K562 (cell line): ENCODE measurements at regions not wholly inside any gene's neighbourhood (a gene's known extent, or its start where the extent isn't known, plus 50 kb on each side); places are given as distances from the start of the nearest gene placed in this dataset.
A peak's percentile ranks its signal among the peaks of the same experiment; 100 is the strongest.

ENCODE experiments used
- ATAC-seq: fragments of 200-7000 bp; cut with Tn5 transposase; 3 replicates; pipeline ENCODE4 v1.9.1; 2020; ENCODE audit warnings: moderate library complexity
- BruUV-seq: library from RNA; stranded (reverse); fragments of 400-500 nt; replicated peaks from 2 replicates; lab custom pipeline; 2021; lab: Mats Ljungman, UMichigan
- CTCF ChIA-PET: fragments of 300-600 bp; formaldehyde crosslinking; extraction: SDS; loops from one replicate; lab custom pipeline; 2021; ENCODE audit warnings: low intra/inter-chr PET ratio; lab: Yijun Ruan, JAX
- POLR2A ChIA-PET: fragments of 300-600, 350-650 bp; sonication (Branson Sonifier 250); formaldehyde crosslinking; extraction: SDS; loops from one replicate; lab custom pipeline; 2021; ENCODE audit warnings: antibody characterized with exemption, inconsistent platforms; lab: Yijun Ruan, JAX
- DNase-seq, 4 experiments: peaks; one replicate each; pipeline versions ENCODE4 v3.0.0 to v3.0.0-alpha.2; 2011 to 2018; ENCODE audit warnings: low spot score in 3 of 4, mixed read lengths in 3 of 4; ENCODE audit errors: extremely low read depth in 1 of 4
- FAIRE-seq: peaks from 2 replicates; lab custom pipeline; 2011; peaks lifted over from hg19 to GRCh38; lab: Jason Lieb, UNC
- H2AFZ ChIP-seq: 2 replicates; pipeline ENCODE4 v1.6.0; 2011; ENCODE audit warnings: low read depth, low read length, control low read depth, inconsistent platforms
- H3K27ac ChIP-seq: fragments of 200-600 bp; 3 replicates; pipeline ENCODE4 v1.8.0; 2011; ENCODE audit warnings: low read depth, mild to moderate bottlenecking, control low read depth, inconsistent platforms, low read length, moderate library complexity, mixed read lengths; ENCODE audit errors: extremely low read depth
- H3K27me3 ChIP-seq, 2 experiments: fragments of 300-600 bp in 1 of 2; 2 replicates in 1 of 2; 3 replicates in 1 of 2; pipeline versions ENCODE4 v1.6.0 to v1.8.0; 2011; ENCODE audit warnings: inconsistent platforms in 2 of 2, low read length in 2 of 2, mild to moderate bottlenecking in 1 of 2, mixed read lengths in 1 of 2, moderate library complexity in 1 of 2; ENCODE audit not compliant: control insufficient read depth in 2 of 2, insufficient read depth in 2 of 2
- H3K36me3 ChIP-seq: fragments of 300-600 bp; 3 replicates; pipeline ENCODE4 v1.8.0; 2011; ENCODE audit warnings: mild to moderate bottlenecking, low read length, inconsistent platforms; ENCODE audit not compliant: control insufficient read depth, insufficient read depth
- H3K4me1 ChIP-seq, 2 experiments: fragments of 200-600 bp in 1 of 2; replicated peaks in 1 of 2; 2 replicates in 1 of 2; 3 replicates in 1 of 2; pipeline versions ENCODE4 v1.5.1 to v1.8.0; 2011; ENCODE audit warnings: inconsistent platforms in 2 of 2, low read length in 2 of 2, mild to moderate bottlenecking in 1 of 2, mixed read lengths in 1 of 2, moderate library complexity in 1 of 2; ENCODE audit not compliant: control insufficient read depth in 2 of 2, insufficient read depth in 2 of 2
- H3K4me2 ChIP-seq: 2 replicates; pipeline ENCODE4 v1.6.1; 2011; ENCODE audit warnings: low read length, control low read depth, inconsistent platforms, mixed read lengths; ENCODE audit not compliant: insufficient read depth
- H3K4me3 ChIP-seq: fragments of 200-600 bp; sonication (generic), shearing (Covaris generic); 2 replicates; pipeline ENCODE4 v1.5.1; 2016; ENCODE audit warnings: control low read depth, inconsistent platforms
- H3K79me2 ChIP-seq: fragments of 200-600 bp; 3 replicates; pipeline ENCODE4 v1.8.0; 2011; ENCODE audit warnings: low read length, inconsistent platforms; ENCODE audit not compliant: control insufficient read depth, insufficient read depth
- H3K9ac ChIP-seq, 2 experiments: 2 replicates each; pipeline versions ENCODE4 v1.6.0 to v1.6.1; 2011; ENCODE audit warnings: low read depth in 2 of 2, low read length in 2 of 2, control low read depth in 1 of 2, inconsistent platforms in 1 of 2, mild to moderate bottlenecking in 1 of 2, mixed read lengths in 1 of 2; ENCODE audit not compliant: insufficient read depth in 1 of 2
- H3K9me1 ChIP-seq: one replicate; pipeline ENCODE4 v1.6.0; 2011; ENCODE audit warnings: inconsistent platforms, mild to moderate bottlenecking, low read length, moderate library complexity; ENCODE audit not compliant: control insufficient read depth, insufficient read depth
- H3K9me3 ChIP-seq: replicated peaks from 2 replicates; pipeline ENCODE4 v1.5.1; 2011; ENCODE audit warnings: low read depth, low read length, inconsistent platforms; ENCODE audit not compliant: control insufficient read depth, insufficient read depth
- H4K20me1 ChIP-seq: replicated peaks from 2 replicates; pipeline ENCODE4 v1.6.1; 2011; ENCODE audit warnings: low read length, inconsistent platforms, mixed read lengths; ENCODE audit not compliant: control insufficient read depth, insufficient read depth
- CREBBP ChIP-seq: IDR thresholded peaks from one replicate; pipeline ENCODE4 v1.6.1; 2012; ENCODE audit warnings: low read depth, mild to moderate bottlenecking, control low read depth, inconsistent platforms, low read length
- DMBX1 ChIP-seq: fragments of 250-450 bp; sonication (Bioruptor Pico); IDR thresholded peaks from 2 replicates; pipeline ENCODE4 v1.8.0; 2022; ENCODE audit warnings: inconsistent platforms, mild to moderate bottlenecking, moderate library complexity, borderline replicate concordance
- FOXA3 ChIP-seq, 2 experiments: fragments of 450-650 bp in 1 of 2; sonication (generic) in 1 of 2; formaldehyde crosslinking; IDR thresholded peaks in 1 of 2; conservative IDR thresholded peaks in 1 of 2; 2 replicates each; pipeline versions ENCODE4 v1.4.0 to v1.8.0; 2020 to 2022; ENCODE audit warnings: mild to moderate bottlenecking in 2 of 2, missing genetic modification reagents in 1 of 2
- MEF2D ChIP-seq: conservative IDR thresholded peaks from 2 replicates; pipeline ENCODE4 v1.6.1; 2016; ENCODE audit warnings: low read depth, missing genetic modification characterization, missing compliant biosample characterization
- MYBL2 ChIP-seq, 2 experiments: fragments of 450-650 bp in 1 of 2; sonication (generic) in 1 of 2; formaldehyde crosslinking in 1 of 2; IDR thresholded peaks; 2 replicates each; pipeline versions ENCODE4 v1.6.1 to v1.8.1; 2017 to 2022; ENCODE audit warnings: borderline replicate concordance in 1 of 2, inconsistent platforms in 1 of 2, low read depth in 1 of 2, mild to moderate bottlenecking in 1 of 2, missing genetic modification reagents in 1 of 2, moderate library complexity in 1 of 2
- NFIC ChIP-seq: fragments of 450-650 bp; IDR thresholded peaks from 2 replicates; pipeline ENCODE4 v1.6.1; 2017; ENCODE audit warnings: mild to moderate bottlenecking, inconsistent platforms
- NR1H2 ChIP-seq: sonication (generic); formaldehyde crosslinking; IDR thresholded peaks from 2 replicates; pipeline ENCODE4 v1.4.0; 2020; ENCODE audit warnings: mild to moderate bottlenecking, missing genetic modification reagents
- PRMT5 ChIP-seq: sonication (generic); formaldehyde crosslinking; IDR thresholded peaks from 2 replicates; pipeline ENCODE4 v1.5.0; 2020; ENCODE audit warnings: missing genetic modification reagents
- RFX5 ChIP-seq: IDR thresholded peaks from 2 replicates; pipeline ENCODE4 v1.6.1; 2011; ENCODE audit warnings: low read depth, mild to moderate bottlenecking, improper control_type of control experiment, low read length
- SIRT6 ChIP-seq: IDR thresholded peaks from one replicate; pipeline ENCODE4 v1.6.1; 2012; ENCODE audit warnings: low read depth, mild to moderate bottlenecking, control low read depth, inconsistent platforms, low read length, moderate library complexity
- SMARCE1 ChIP-seq: fragments of 450-650 bp; IDR thresholded peaks from 2 replicates; pipeline ENCODE4 v1.7.1; 2016; ENCODE audit warnings: mild to moderate bottlenecking
- TEAD2 ChIP-seq: fragments of 450-650 bp; IDR thresholded peaks from 2 replicates; pipeline ENCODE4 v1.6.1; 2016; ENCODE audit warnings: missing genetic modification characterization, control low read depth, missing compliant biosample characterization
- ZKSCAN3 ChIP-seq: fragments of 250-450 bp; sonication (Bioruptor Pico); IDR thresholded peaks from 2 replicates; pipeline ENCODE4 v1.4.0; 2020
- ZNF280B ChIP-seq: fragments of 250-450 bp; sonication (Bioruptor Pico); IDR thresholded peaks from 2 replicates; pipeline ENCODE4 v1.5.1; 2021; ENCODE audit warnings: mild to moderate bottlenecking
- ZNF384 ChIP-seq: IDR thresholded peaks from 2 replicates; pipeline ENCODE4 v1.6.1; 2012; ENCODE audit warnings: low read depth, low read length, improper control_type of control experiment
- WGBS: fragments of 100-300 bp; shearing (Covaris generic); methylation state at CpG from one replicate; pipeline ENCODE4 v1.1.6; 2016; ENCODE audit warnings: low coverage, mixed read lengths; ENCODE audit not compliant: insufficient coverage; ENCODE audit errors: missing lambda C conversion rate; 5-methylcytosine and 5-hydroxymethylcytosine counted together
- in situ Hi-C: fragments of 300-500 bp; cut with MboI; formaldehyde crosslinking; loops from 4 replicates; pipeline ENCODE4 v1.15.0; 2018; ENCODE audit warnings: inconsistent platforms, mixed read lengths
- intact Hi-C: fragments of 100-400 bp; cut with micrococcal nuclease; formaldehyde crosslinking; loops from 2 replicates; pipeline ENCODE4 v1.14.2; 2022

GRCh38 chr4:41448934-41449333 is 89.0 kb upstream of the LIMCH1 start:
- TF ChIP-seq SMARCE1, result no peak
- TF ChIP-seq NFIC, result peak; percentile 55; the same call in 1 of the 2 replicates
- no peak for TF ChIP-seq CREBBP

GRCh38 chr4:41451961-41452360 is 86.0 kb upstream of the LIMCH1 start:
- ATAC-seq (no peak), DNase-seq (no peak), FAIRE-seq (no peak)
- Histone ChIP-seq H3K79me2 (no peaks in the 10 kb centered on the region), H3K4me3 (no peak overlapping the region), H3K9ac (no peak overlapping the region), H3K27me3 (no peaks in the 10 kb centered on the region; a peak in 1 of 5 replicates), H3K27ac (no peak overlapping the region), H2AFZ (no peak overlapping the region), H3K36me3 (no peaks in the 10 kb centered on the region), H3K4me2 (no peak overlapping the region), H3K4me1 (no peaks in the 10 kb centered on the region), H4K20me1 (no peaks in the 10 kb centered on the region), H3K9me1 (no peaks in the 10 kb centered on the region), H3K9me3 (no peaks in the 10 kb centered on the region)
- WGBS, result 7% methylated on average over 3 of the region's 3 CpGs
- POLR2A ChIA-PET, result no interaction called here
- no TSS peak for BruUV-seq
- intact Hi-C loops, result no loop called here
- CTCF ChIA-PET, result no interaction called here
- in situ Hi-C loops, result no loop called here
- TF ChIP-seq TEAD2 (tag), result no peak
- no peak for TF ChIP-seq RFX5
- TF ChIP-seq FOXA3 (CRISPR knock-in tag; conservative IDR thresholded peaks at IDR 0.05 in 1 of 2, IDR thresholded peaks at IDR 0.05 in 1 of 2), result no peak
- TF ChIP-seq ZNF280B (CRISPR knock-in tag), result no peak
- no peak for TF ChIP-seq SIRT6
- no peak for TF ChIP-seq ZKSCAN3 (CRISPR knock-in tag)
- no peak for TF ChIP-seq MEF2D (tag)
- no peak for TF ChIP-seq DMBX1 (CRISPR knock-in tag)
- no peak for TF ChIP-seq MYBL2 (IDR thresholded peaks at IDR 0.05; ENCODE audit: low read depth)
- no peak for TF ChIP-seq MYBL2 (CRISPR knock-in tag; IDR thresholded peaks at IDR 0.05; ENCODE audit: borderline replicate concordance)
- TF ChIP-seq NR1H2 (CRISPR knock-in tag), result no peak
- no peak for TF ChIP-seq PRMT5 (CRISPR knock-in tag)
- TF ChIP-seq ZNF384, result no peak

More at GRCh38 chr4:41448934-41449333, 89.0 kb upstream of the LIMCH1 start:
- Histone ChIP-seq H3K79me2 (no peaks in the 10 kb centered on the region), H3K9me3 (no peaks in the 10 kb centered on the region), H2AFZ (no peak overlapping the region), H3K36me3 (no peaks in the 10 kb centered on the region), H3K4me1 (no peaks in the 10 kb centered on the region), H3K4me3 (no peak overlapping the region), H3K27ac (no peak overlapping the region), H4K20me1 (no peaks in the 10 kb centered on the region), H3K27me3 (no peaks in the 10 kb centered on the region; a peak in 1 of 5 replicates), H3K4me2 (no peak overlapping the region), H3K9ac (no peak overlapping the region), H3K9me1 (no peaks in the 10 kb centered on the region)
- CTCF ChIA-PET, result no interaction called here
- intact Hi-C loops (no loop called here), in situ Hi-C loops (no loop called here)
- DNase-seq (peak in 1 of 4 experiments; percentile 2), FAIRE-seq (no peak), ATAC-seq (no peak)
- WGBS, result 0% methylated on average over 7 of the region's 7 CpGs
- POLR2A ChIA-PET, result no interaction called here
- BruUV-seq, result no TSS peak
